ENCODE measurements at regions not wholly inside any gene's neighbourhood (a gene's known extent, or its start where the extent isn't known, plus 50 kb on each side); places are given as distances from the start of the nearest gene placed in this dataset.
"Not testable (repeated sequence)": the region's sequence is repeated elsewhere in the genome, so short reads cannot be mapped to it uniquely, and the experiment has no call there.

DNA sequence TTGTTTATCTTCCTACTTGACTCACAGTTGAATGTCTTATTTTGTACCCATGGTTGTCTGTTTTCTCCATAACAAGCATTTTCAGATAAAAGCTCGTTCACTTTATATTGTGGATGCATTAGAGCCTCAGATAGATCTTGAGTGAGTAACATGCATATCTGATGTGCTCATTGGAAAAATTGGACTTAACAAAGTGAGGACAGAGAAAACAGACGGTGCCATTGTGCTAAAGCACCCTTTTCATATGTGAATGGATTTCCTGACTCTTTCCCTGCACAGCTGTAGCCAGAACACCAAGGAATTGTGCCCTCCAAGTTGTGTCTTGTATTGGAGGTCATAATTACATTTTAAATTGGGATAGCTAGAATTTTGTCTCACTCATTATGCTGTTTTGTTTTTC lies 325.8 kb upstream of the MEF2C start:
- no peak for DNase-seq (ENCODE audit: low spot score)

- DNase-seq (ENCODE audit: low spot score), result no peak
Measured at GRCh38 chr5:89208392-89208791, 325.4 kb upstream of the MEF2C start.

DNA sequence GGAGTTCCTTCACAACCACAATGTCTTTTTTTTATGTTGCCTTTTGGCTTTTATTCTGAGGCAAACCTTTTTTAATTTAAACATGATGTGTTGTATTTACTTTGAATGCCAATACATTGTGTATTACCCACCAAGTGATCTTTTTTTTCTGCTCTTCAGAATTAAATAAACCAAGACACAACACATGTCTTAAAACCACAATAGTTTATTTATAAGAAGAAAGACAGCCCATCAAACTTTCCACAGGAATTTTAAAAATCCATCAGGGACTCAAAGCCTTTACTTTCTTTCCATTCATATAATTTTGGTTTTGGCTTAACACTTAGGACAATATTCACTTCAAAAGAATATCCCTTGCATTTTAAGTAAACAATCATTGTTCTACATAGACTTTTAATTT lies 321.8 kb upstream of the MEF2C start:
- no peak for DNase-seq (ENCODE audit: low spot score)

DNA sequence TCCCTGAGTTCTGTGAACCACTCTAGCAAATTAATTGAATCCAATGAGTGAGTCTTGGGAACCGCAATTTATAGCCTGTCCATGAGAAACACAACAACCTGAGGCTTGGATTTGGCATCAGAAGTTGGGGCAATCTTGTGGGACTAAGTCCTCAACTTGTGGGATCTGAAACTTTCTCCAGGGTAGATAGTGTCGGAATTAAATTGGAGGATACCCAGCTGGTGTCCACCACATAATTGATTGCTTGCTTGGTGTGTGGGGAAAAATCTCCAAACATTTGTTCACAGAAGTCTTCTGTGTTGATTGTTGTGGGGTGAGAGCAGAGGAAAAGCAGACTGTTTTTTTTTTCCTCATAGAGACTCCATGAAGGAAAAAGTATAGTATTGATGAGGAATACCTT lies 320.6 kb upstream of the MEF2C start:
- no peak for DNase-seq (ENCODE audit: low spot score)

DNA sequence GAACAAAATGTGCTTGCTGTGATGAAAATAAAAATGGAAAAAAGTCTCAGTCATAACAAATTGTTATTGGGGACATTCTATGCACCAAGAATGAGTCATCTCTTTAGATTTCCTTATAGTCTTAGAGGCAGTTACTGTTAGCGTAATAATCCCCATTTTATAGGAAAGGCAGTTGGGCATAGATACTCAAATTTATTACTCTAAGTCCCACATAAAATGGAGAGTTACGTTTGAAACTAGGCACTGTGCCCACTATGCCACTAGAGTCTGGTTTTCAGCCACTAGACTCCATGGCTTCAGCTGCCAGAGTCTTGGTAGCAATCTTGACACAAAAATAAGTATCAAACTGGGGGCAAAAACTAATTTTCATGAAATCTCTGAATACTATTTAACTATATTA lies 317.9 kb upstream of the MEF2C start:
- DNase-seq (ENCODE audit: low spot score), result no peak

- no peak for DNase-seq (ENCODE audit: low spot score)
Measured at GRCh38 chr5:89199306-89199705, 316.3 kb upstream of the MEF2C start.

- DNase-seq (ENCODE audit: low spot score), result no peak
Measured at GRCh38 chr5:89191374-89191773, 308.4 kb upstream of the MEF2C start.

DNA sequence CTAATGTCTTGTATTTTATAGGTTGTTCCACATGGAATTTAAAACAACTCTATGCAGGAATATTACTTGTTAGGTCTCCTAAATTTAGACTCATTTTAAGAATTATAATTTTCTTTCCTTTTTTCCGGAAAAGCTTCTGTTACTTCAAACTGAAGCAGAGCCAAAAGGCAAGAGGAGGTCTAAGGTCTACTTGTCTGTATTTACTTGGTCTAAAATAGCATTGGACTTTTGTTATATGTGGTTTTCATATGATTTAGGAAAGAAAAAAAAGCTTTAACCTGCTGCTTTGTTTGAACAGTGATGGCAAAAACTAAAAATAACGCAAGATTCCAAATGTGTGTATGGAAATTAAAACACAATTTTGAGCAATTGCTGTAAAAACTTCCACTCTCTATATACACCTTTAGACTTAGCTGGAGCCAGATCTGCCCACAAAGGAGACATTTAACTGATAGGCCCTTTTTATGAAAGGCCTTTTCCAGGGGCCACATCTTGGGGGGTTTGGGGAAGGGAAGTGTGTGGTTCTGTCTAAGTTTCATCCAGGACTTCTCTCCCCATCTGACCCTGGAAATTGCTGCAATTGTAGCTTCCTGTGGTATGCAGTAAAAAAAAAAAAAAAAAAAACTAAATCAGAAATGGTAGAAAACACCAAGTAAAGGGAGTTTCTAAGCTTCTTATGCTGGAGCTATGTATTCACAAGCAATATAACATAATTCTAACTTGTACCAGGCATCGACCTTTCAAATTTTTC lies 307.7 kb upstream of the MEF2C start:
- no peak for DNase-seq (ENCODE audit: low spot score)

GRCh38 chr5:89187883-89188465 lies 305.0 kb upstream of the MEF2C start:
- no peak for DNase-seq (ENCODE audit: low spot score)

DNA sequence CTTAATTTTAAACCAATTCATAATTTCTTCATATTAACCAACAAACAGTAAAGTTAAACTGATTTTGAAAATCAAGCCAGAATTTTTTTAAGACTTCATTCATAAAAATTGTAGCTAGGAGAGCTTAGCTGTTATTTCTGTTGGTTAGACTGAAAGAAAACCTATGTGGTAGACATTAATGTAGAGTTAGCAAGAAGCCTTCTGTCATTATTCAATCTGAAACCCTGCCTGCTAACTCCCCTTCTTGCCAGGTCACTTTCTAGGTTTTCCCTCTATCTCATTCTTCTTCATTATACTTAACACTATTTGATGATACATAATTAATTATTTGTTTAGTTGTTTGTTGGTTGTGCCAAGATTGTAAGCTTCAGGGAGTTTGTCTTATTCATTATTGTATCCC lies 304.3 kb upstream of the MEF2C start:
- no peak for DNase-seq (ENCODE audit: low spot score)

- DNase-seq (ENCODE audit: low spot score), result no peak
Measured at GRCh38 chr5:89181546-89181945, 298.6 kb upstream of the MEF2C start.

DNA sequence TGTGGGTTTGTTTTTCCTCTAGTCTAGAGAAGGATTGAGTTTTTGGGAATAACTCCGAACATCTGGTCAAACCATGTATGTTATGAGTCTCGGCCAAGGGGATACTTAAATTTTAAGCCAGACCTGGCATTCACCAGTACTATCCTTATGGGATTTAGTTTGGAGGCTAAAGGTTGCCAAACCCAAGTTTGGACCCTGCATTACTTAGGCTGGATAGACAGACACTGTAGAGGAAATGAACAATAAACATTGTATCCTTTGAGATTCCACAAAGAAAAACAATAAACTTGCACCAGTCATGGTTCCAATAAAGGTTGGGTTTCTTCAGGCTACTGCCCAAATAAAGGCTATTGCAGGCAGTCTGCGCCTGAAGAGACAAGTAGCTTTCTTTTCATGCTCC lies 296.7 kb upstream of the MEF2C start:
- no peak for DNase-seq (ENCODE audit: low spot score)

DNA sequence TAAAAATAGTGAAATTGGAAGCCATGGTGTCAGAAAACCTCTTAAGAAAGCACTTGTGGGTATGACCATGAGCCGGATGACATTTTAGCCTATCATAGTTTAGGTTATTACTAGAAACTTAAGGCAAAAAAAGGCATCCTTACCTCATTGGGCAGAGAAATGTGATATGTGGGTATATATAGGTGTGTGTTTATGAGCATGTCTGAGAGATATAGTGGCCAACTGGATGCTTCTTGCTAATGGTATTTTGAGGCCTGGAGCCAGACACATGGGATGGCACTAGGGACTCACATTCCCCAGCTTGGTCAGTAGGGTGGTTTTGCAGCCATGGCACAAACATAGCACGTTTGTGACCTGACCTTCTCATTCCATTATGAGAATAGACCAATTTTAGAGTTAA lies 295.6 kb upstream of the MEF2C start:
- DNase-seq (ENCODE audit: low spot score), result no peak

DNA sequence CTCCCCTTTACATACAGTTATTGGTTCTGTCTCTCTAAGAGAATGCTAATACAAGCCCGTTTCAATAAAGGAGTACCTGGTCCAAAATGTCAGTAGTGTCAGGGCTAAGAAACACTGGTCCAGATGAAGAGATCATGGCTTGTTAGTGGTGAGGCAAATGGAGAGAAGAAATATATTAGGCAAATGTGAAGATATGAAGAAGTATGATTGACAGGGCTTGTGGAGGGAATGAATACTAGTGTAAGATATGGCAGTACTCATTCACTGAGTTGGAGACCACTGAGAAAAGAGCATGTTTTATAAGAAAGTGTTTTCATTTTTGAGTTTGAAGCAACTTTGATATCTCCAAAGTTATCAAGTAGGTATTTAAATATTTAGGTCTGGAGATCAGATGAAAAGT lies 290.5 kb upstream of the MEF2C start:
- no peak for DNase-seq (ENCODE audit: low spot score)

DNA sequence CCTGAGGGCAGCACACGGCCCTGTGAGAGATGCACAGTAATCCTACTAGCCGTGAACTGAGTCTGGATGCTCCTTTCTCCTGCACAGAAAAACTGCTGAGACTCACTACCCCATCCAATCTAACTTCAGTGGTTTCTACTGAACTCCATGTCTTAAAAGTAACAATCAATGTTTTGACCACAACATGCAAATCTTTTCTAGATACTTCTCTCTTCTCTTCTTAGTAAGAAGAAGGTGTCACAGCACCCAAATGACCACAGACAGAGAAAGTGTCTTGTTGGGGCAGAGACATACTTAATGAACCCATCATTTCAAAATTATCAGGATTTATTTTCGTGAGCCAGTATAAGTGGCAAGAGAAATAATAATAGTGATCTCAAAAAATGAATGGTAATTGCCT lies 285.8 kb upstream of the MEF2C start:
- no peak for DNase-seq (ENCODE audit: low spot score)

GRCh38 chr5:89164703-89165102 lies 281.7 kb upstream of the MEF2C start:
- not testable (repeated sequence) for DNase-seq (ENCODE audit: low spot score)

DNA sequence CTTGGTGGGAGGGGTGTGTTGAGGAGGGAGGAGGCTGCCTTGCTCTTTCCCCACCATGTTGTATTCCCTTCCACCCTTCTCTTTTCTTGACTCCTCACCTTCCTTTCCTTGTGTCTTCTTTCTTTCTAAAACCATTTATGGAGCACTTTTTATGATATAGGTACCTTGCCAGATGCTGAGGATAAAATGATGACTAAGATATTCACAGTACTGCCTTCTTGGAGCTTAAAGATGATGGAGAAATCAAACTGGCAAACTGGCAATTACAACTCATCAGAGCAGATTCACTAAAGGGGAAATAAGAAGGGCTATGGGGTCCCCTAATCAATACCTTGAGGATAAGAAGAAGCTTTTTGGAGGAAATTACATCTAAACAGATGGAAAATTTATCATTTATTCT lies 273.2 kb upstream of the MEF2C start:
- no peak for DNase-seq (ENCODE audit: low spot score)

GRCh38 chr5:89147031-89147430 lies 264.0 kb upstream of the MEF2C start:
- DNase-seq (ENCODE audit: low spot score), result no peak

DNA sequence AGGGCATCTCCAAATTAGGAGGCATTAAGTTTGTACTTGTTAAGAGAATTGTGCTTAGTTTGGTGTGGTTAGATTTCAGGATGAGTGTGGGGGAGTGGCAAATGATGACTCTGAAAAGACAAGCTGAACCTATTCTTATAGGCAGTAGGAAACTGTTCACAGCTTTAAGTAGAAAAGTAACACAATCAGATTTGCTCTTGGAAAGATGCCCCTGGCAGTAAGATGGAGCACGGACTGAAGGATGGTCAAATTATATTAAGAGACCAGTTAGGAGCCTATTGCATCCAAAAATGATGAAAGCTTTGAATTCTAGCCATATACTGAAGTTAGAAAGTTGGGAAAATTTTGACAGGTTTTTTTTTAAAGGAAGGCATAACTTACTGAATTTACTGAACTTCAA lies 254.2 kb upstream of the MEF2C start:
- DNase-seq (ENCODE audit: low spot score), result no peak

DNA sequence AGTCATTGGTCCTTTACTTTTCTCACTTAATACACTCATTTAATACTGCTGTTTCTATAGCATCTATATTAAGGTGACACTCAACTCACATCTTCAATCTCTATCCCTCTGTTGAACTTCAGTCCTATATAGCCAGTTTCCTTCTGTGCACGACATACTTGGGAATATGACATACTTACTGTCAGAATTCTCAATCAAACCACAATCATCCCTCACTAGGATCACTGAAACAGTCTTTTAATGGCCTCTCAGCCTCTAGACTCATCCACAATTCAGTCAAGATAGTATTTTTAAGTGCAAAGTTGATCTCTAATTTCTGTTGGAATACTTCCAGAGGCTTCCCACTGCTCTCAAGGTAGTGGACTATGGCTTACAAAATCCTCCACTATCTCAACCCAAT lies 251.0 kb upstream of the MEF2C start:
- DNase-seq (ENCODE audit: low spot score), result no peak

GRCh38 chr5:89133129-89133528 lies 250.1 kb upstream of the MEF2C start:
- DNase-seq (ENCODE audit: low spot score), result no peak

GRCh38 chr5:89130851-89131250 lies 247.9 kb upstream of the MEF2C start:
- DNase-seq (ENCODE audit: low spot score), result no peak

DNA sequence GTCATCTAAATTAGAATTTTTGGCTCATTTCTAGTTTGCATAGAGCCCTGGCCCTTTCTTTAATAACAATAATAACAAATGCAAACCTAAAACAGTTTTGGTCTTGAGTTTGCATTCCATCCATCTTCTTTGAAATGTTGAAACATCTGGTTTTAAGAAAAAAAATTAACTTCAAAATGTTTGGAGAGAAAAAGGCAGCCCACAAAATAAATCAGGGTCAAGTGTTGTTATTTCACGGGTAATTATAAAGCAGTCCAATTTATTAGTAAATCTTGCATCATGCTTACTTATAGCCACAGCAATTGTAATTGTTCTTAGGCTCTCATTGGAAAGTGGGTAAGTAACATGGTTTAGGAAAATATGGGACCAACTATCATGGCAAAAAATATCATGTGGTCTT lies 247.0 kb upstream of the MEF2C start:
- DNase-seq (ENCODE audit: low spot score), result no peak

DNA sequence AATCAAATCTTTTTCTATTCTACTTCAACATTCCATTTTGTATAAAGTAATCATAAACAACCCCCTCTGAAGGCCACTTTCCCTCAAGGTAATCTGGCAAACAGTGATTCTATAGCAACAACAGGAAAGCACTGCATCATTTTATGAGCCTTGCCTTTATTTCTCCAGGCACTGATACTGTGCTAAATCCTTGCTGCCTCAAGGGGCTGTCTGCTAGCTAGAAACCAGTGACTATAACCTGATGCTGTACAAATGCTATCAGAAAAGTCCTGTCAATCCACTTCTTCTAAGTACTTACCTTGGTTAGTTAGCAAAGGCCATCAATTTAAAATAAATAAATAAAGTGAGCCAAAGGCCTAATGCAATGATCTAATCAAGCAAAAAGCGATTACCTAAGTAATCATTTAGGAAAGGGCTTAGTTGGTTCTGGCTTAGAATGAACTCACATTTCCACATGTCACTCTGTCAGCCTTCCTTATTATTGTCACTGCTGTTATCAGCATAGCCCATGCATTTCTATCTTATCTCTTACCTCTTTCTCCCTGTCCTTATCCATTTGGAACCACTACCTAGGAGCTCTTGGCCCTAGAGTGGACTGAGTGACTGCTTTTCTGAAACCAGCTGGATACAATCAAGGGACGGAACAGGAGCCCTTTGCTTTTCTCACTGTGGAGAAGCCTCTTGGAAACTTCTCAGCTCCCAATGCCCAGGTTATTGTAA lies 246.1 kb upstream of the MEF2C start:
- DNase-seq (ENCODE audit: low spot score), result no peak
